HEK293T (cell line): ENCODE measurements at regions not wholly inside any gene's neighbourhood (a gene's known extent, or its start where the extent isn't known, plus 50 kb on each side); places are given as distances from the start of the nearest gene placed in this dataset.
"Not testable (repeated sequence)": the region's sequence is repeated elsewhere in the genome, so short reads cannot be mapped to it uniquely, and the experiment has no call there.

ENCODE experiments used
- CTCF ChIA-PET: fragments of 350-600 bp; formaldehyde crosslinking; extraction: SDS; loops from one replicate; lab custom pipeline; 2021; ENCODE audit warnings: antibody characterized with exemption, inconsistent platforms; lab: Yijun Ruan, JAX
- POLR2A ChIA-PET: fragments of 350-600 bp; formaldehyde crosslinking; extraction: SDS; loops from one replicate; lab custom pipeline; 2020; ENCODE audit warnings: antibody characterized with exemption, inconsistent platforms; lab: Yijun Ruan, JAX
- DNase-seq: peaks from one replicate; pipeline ENCODE4 v3.0.0; 2012; ENCODE audit warnings: mixed read lengths; ENCODE audit errors: extremely low spot score
- ARNT ChIP-seq: fragments of 450-650 bp; IDR thresholded peaks from 2 replicates; pipeline ENCODE4 v1.6.1; 2017; ENCODE audit warnings: mild to moderate bottlenecking
- BHLHE40 ChIP-seq: fragments of 450-650 bp; IDR thresholded peaks from 2 replicates; pipeline ENCODE4 v1.6.1; 2016; ENCODE audit warnings: mild to moderate bottlenecking, moderate library complexity, borderline replicate concordance
- CTBP1 ChIP-seq: fragments of 450-650 bp; IDR thresholded peaks from 2 replicates; pipeline ENCODE4 v1.6.1; 2016; ENCODE audit warnings: borderline replicate concordance
- ELF4 ChIP-seq: fragments of 450-650 bp; IDR thresholded peaks from 2 replicates; pipeline ENCODE4 v1.6.1; 2017; ENCODE audit warnings: antibody characterized with exemption
- FOXA1 ChIP-seq: fragments of 450-650 bp; IDR thresholded peaks from 2 replicates; pipeline ENCODE4 v1.6.1; 2016; ENCODE audit warnings: mild to moderate bottlenecking
- FOXK2 ChIP-seq: fragments of 450-650 bp; IDR thresholded peaks from 2 replicates; pipeline ENCODE4 v1.6.1; 2016; ENCODE audit warnings: mild to moderate bottlenecking
- FOXM1 ChIP-seq: fragments of 450-650 bp; IDR thresholded peaks from 2 replicates; pipeline ENCODE4 v1.6.1; 2017; ENCODE audit warnings: mild to moderate bottlenecking, borderline replicate concordance
- HDGF ChIP-seq: fragments of 450-650 bp; IDR thresholded peaks from 2 replicates; pipeline ENCODE4 v1.6.1; 2017; ENCODE audit warnings: antibody characterized with exemption, borderline replicate concordance
- L3MBTL2 ChIP-seq: fragments of 450-650 bp; conservative IDR thresholded peaks from 2 replicates; pipeline ENCODE4 v1.6.1; 2016; ENCODE audit warnings: mild to moderate bottlenecking
- LEF1 ChIP-seq: fragments of 450-650 bp; IDR thresholded peaks from 2 replicates; pipeline ENCODE4 v1.6.1; 2017; ENCODE audit warnings: mild to moderate bottlenecking, borderline replicate concordance
- NFRKB ChIP-seq: fragments of 450-650 bp; IDR thresholded peaks from 2 replicates; pipeline ENCODE4 v1.6.1; 2016; ENCODE audit warnings: mild to moderate bottlenecking, moderate library complexity
- SP1 ChIP-seq: fragments of 450-650 bp; IDR thresholded peaks from 2 replicates; pipeline ENCODE4 v1.6.1; 2017
- SUZ12 ChIP-seq: fragments of 450-650 bp; IDR thresholded peaks from 2 replicates; pipeline ENCODE4 v1.6.1; 2016; ENCODE audit warnings: mild to moderate bottlenecking
- TARDBP ChIP-seq: fragments of 450-650 bp; IDR thresholded peaks from 2 replicates; pipeline ENCODE4 v1.6.1; 2016
- ZNF384 ChIP-seq: fragments of 450-650 bp; IDR thresholded peaks from 2 replicates; pipeline ENCODE4 v1.6.1; 2016
- TF ChIP-seq, protein P1 (sequence below): fragments of 450-650 bp; IDR thresholded peaks from 2 replicates; pipeline ENCODE4 v1.6.1; 2016

DNA sequence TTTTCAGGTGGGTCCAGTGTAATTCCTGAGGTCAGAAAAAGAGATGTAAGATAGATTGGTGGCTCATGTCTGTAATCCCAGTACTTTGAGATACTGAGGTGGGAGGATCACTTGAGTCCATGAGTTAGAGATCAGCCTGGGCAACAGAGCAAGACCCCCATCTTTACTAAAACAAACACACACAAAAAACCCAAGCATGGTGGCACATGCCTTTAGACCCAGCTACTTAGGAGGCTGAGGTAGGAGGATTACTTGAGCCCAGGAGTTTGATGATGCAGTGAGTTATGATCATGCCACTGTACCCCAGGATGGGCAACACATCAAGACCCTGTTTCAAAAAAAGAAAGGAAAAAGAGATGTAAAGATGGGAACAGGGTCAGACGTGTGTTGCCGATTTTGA, 857.4 kb upstream of the NDST4 start:
- no peak for DNase-seq
- POLR2A ChIA-PET: no interaction called here
- CTCF ChIA-PET: no interaction called here
- TF ChIP-seq NFRKB (no peak), L3MBTL2 (no peak), FOXK2 (no peak), TARDBP (no peak), SP1 (no peak), ZNF384 (no peak)
- TF ChIP-seq, protein P1, sequence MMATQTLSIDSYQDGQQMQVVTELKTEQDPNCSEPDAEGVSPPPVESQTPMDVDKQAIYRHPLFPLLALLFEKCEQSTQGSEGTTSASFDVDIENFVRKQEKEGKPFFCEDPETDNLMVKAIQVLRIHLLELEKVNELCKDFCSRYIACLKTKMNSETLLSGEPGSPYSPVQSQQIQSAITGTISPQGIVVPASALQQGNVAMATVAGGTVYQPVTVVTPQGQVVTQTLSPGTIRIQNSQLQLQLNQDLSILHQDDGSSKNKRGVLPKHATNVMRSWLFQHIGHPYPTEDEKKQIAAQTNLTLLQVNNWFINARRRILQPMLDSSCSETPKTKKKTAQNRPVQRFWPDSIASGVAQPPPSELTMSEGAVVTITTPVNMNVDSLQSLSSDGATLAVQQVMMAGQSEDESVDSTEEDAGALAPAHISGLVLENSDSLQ: no peak

DNA sequence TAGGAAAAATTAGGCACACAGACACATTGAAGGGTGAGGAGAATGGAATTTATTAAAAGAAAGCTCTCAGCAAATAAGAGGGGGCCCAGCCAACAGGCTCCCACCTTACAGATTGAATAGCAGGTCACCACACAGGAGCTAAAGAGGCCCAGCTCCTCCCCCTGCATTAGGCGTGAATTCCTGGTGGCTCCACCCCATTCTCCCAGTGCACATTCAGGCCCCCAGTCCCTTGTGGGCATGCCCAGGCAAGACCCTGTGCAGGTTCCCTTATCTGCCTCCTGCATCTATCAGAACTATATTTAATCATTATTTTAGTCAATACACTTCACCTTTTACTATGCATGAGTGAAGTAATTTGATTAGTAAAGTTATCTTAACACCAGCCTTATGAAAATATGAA, 856.3 kb upstream of the NDST4 start:
- TF ChIP-seq L3MBTL2 (no peak), HDGF (no peak), BHLHE40 (no peak), ARNT (no peak), FOXK2 (no peak), CTBP1 (no peak), SP1 (no peak), ZNF384 (no peak), FOXM1 (no peak), FOXA1 (no peak), NFRKB (no peak), ELF4 (no peak), SUZ12 (no peak), TARDBP (no peak), LEF1 (no peak)
- TF ChIP-seq, protein P1: no peak
- DNase-seq: no peak
- ChIA-PET POLR2A (no interaction called here), CTCF (no interaction called here)

DNA sequence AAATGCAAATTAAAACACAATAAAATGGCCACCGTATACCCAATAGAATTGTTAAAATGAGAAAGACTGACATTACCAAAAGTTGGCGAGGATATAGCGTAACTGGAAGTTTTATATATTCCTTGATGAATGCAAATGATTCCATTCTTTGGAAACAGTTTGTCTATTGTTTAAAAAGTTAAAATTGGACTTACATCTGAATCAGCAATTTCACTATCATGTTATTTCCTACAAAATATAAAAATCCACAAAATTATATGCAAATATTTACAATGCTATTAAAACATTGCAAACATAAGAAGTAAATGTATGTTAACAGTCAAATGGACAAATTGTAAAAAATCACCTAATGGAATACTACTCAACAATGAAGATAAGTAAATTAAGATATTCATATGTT, 852.2 kb upstream of the NDST4 start:
- TF ChIP-seq FOXM1: no peak
- TF ChIP-seq FOXK2: no peak
- TF ChIP-seq CTBP1: no peak
- no peak for TF ChIP-seq LEF1
- no peak for TF ChIP-seq L3MBTL2
- TF ChIP-seq FOXA1: no peak
- no peak for TF ChIP-seq ELF4
- no peak for DNase-seq
- CTCF ChIA-PET: no interaction called here
- POLR2A ChIA-PET: no interaction called here

DNA sequence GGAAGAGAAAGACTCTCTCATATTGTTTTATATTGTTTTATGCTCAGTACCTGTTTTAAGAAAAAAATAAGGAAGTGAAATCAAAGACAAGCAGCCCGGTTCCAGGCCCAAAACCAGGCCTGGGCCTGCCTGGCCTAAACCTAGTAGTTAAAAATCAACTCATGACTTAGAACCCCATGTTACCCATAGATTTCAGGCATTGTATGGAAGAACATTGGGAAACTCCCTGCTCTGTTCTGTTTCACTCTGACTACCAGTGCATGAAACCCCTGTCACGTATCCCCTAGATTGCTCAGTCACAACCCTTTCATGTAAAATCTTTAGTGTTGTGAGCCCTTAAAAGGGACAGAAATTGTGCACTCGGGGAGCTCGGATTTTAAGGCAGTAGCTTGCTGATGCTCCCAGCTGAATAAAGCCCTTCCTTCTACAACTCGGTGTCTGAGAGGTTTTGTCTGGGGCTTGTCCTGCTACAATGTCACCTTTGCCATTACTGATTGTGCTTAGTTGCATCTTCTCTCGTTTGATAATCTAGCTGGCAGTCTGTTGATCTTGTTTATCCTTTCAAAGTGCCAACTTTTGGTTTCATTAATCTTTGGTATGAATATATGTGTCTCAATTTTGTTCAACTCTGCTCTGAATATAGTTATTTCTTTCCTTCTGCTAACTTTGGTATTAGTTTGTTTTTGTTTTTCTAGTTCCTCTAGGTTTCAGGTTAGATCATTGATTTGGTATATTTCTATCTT, 842.8 kb upstream of the NDST4 start:
- POLR2A ChIA-PET, CTCF ChIA-PET, DNase-seq: not testable (repeated sequence)

DNA sequence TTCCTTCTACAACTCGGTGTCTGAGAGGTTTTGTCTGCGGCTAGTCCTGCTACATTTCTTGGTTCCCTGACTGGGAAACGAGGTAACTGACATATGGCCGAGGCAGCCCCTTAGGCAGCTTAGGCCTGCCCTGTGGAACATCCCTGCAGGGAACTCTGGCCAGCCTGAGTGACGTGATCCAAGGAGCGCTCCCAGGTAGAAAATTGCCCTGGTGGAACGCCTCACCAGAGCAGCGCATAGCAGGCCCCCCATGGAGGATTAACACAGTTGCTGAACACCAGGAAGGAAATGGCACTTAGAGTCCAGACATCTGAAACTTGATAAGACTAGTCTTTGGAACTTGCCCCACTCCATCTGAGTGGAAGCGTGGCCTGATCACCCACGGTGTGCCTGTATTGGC, 837.4 kb upstream of the NDST4 start:
- TF ChIP-seq FOXM1 (no peak), ELF4 (no peak), TARDBP (no peak), SP1 (no peak), FOXA1 (no peak)
- DNase-seq: no peak
- ChIA-PET CTCF (no interaction called here), POLR2A (no interaction called here)

DNA sequence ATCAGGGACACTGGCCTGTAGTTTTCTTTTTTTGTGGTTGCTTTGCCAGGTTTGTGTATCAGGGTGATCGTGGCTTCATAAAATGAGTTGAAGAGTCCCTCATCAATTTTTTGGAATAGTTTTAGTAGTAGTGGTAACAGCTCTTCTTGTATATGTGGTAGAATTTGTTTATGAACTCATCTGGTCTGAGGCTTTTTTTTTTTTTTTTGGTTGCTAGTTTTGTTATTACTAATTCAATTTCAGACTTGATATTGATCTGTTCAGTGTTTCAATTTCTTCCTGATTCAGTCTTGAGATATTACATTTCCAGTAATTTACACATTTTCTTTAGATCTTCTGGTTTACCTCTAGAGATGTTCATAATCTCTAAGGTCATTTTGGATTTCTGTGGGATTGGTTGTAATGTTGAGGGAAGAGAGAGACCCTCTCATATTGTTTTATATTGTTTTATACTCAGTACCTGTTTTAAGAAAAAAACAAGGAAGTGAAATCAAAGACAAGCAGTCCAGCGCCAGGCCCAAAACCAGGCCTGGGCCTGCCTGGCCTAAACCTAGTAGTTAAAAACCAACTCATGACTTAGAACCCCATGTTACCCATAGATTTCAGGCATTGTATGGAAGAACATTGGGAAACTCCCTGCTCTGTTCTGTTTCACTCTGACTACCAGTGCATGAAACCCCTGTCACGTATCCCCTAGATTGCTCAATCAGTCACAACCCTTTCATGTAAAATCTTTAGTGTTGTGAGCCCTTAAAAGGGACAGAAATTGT, 836.7 kb upstream of the NDST4 start:
- POLR2A ChIA-PET, DNase-seq, CTCF ChIA-PET: not testable (repeated sequence)

DNA sequence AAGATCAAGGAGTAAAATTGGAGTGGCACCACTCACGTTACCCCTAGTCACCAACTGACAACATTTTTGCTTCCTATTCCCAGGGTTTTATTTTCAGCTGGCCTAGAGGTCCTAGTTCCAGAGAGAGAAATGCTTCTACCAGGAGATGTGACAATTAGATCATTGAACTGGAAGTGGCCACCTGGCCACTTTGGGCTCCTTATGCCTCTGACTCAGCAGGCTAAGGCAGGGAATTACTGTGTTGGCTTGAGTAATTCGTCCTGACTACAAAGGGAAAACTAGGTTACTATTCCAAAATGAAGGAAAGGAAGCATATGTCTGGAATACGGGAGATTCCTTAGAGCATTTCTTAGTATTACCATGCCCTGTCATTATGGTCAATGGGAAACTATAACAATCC, 831.6 kb upstream of the NDST4 start:
- ChIA-PET POLR2A (no interaction called here), CTCF (no interaction called here)
- no peak for DNase-seq
- TF ChIP-seq, protein P1: no peak
- TF ChIP-seq LEF1 (no peak), CTBP1 (no peak), TARDBP (no peak), NFRKB (no peak), FOXM1 (no peak), ELF4 (no peak)
